GM20000 (cell line): ENCODE measurements at regions not wholly inside any gene's neighbourhood (a gene's known extent, or its start where the extent isn't known, plus 50 kb on each side); places are given as distances from the start of the nearest gene placed in this dataset.

Source experiments
- DNase-seq: peaks from one replicate; pipeline ENCODE4 v3.0.0; 2012; ENCODE audit warnings: low spot score
- CTCF ChIP-seq: IDR thresholded peaks from 2 replicates; pipeline ENCODE4 v1.5.1; 2012; ENCODE audit warnings: mild to moderate bottlenecking, control low read depth; ENCODE audit errors: extremely low read depth, missing control alignments

DNA sequence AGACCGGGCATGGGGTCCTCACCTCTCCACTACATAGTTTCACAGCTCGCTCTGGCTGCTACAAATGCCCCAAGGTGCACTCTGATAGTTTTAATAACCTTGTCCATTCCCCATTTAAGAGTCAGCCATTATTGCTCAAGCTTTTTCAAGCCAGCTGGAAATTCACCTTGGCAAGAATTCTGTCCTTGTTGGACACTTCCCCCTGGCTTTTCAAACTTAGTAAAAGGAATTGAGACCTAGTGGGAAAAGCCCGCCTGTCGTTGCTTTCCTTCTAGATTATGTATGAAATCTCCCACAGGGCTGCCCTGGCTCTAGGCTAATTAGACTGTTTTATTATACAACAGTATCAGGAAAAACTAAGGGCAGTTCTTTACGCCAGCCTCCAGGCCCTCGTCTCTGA lies 293.7 kb upstream of the GADL1 start:
- TF ChIP-seq CTCF: no peak
- no peak for DNase-seq

DNA sequence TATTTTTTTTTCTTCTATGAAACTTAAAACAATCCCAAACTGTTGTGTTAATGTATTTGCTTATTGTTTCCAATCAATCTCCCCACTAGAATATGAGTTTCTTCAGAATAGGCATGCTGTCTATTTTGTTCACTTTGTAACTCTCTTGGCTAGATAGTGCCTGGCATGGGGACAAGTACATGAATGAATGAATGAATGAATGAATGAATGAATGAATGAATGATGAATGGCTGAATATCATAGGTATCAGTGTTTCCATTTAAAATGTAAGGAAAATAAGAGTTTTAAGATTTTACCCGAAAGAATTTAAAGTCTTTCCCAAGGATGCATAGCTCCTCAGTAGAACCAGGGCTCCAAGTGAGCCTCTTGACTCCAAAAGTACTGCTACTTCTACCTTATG lies 294.9 kb upstream of the GADL1 start:
- no peak for DNase-seq
- TF ChIP-seq CTCF: no peak

DNA sequence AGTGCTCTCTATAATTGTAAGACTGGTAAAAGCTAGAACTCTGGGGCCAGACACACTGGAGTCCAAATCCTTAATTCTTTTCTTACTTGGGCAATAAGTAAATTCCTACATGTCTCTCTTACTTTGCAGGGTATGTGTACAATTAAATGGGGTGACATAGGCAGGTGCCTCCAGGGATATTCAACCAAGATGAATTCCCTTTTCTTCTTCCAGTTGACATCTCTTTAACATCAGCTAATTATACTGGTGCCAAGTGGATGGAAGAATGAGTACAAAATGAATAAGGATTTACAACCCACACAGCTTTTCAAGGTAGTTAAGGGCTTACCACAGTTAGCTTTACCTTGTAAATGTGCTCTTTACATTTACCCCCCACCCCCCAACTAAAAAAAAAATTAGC lies 295.5 kb upstream of the GADL1 start:
- no peak for DNase-seq
- no peak for TF ChIP-seq CTCF

GRCh38 chr3:31191354-31191753 lies 296.9 kb upstream of the GADL1 start:
- no peak for DNase-seq
- no peak for TF ChIP-seq CTCF

DNA sequence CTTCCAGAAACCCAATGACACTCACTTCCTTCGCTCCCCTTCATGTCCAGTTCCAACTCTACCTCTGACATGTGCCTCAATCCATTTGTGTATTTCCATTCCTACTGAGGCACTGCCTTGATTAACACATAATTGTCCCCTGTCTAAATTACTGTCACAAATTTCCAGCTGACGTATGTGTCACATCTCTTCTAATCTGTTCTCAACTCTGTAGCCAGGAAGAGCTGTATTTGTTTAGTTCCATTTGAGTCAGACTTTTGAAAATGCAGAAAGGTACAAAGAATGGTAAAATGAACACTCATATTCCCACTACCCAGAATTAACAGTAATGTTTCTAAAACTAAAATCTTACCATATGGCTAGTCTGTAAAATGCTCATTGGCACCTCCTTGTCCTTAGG lies 299.0 kb upstream of the GADL1 start:
- DNase-seq: no peak
- TF ChIP-seq CTCF: no peak

- no peak for DNase-seq
- no peak for TF ChIP-seq CTCF
Observed at GRCh38 chr3:31193871-31194270, 299.4 kb upstream of the GADL1 start.

DNA sequence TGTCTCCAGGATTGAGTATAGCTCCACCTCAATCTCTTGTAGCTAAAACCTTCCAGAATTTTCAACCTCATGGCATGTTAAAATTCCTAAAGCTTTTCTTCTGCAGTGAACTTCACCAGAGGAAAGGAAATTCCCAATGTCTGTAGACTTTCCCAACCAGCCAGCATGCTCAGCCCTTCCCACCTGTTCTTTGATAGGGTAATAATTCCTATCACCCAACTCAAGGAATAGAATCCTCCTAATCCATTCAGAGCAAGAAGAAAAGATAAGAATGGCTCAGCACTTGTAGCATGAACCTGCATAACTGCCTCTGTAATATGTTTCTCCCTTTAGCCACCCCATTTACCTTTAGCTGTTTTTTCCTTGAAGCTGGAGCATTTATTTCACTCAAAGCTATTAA lies 301.8 kb upstream of the GADL1 start:
- no peak for TF ChIP-seq CTCF
- no peak for DNase-seq
